Fibroblast of pulmonary artery (primary cell): ENCODE measurements at regions not wholly inside any gene's neighbourhood (a gene's known extent, or its start where the extent isn't known, plus 50 kb on each side); places are given as distances from the start of the nearest gene placed in this dataset.
"Not testable (repeated sequence)": the region's sequence is repeated elsewhere in the genome, so short reads cannot be mapped to it uniquely, and the experiment has no call there.

Experiments used
- DNase-seq: peaks from one replicate; pipeline ENCODE4 v3.0.0-alpha.2; 2010; ENCODE audit warnings: low read depth
- H3K4me3 ChIP-seq: replicated peaks from 2 replicates; pipeline ENCODE4 v1.5.1; 2011; ENCODE audit warnings: low read depth, mild to moderate bottlenecking, control low read depth, low read length, moderate library complexity
- CTCF ChIP-seq: IDR thresholded peaks from 2 replicates; pipeline ENCODE4 v1.5.1; 2011; ENCODE audit warnings: mild to moderate bottlenecking, control low read depth, low read length, inconsistent platforms; ENCODE audit errors: missing control alignments

GRCh38 chr16:82282662-82283061, 112.6 kb upstream of the MPHOSPH6 start:
- TF ChIP-seq CTCF, result no peak
- DNase-seq, result no peak
- H3K4me3 ChIP-seq, result no peak overlapping the region

- no peak for TF ChIP-seq CTCF
- DNase-seq, result no peak
- no peak overlapping the region for H3K4me3 ChIP-seq
These were observed 111.5 kb upstream of the MPHOSPH6 start for GRCh38 chr16:82281544-82281943.

GRCh38 chr16:82280867-82281266, 110.8 kb upstream of the MPHOSPH6 start:
- no peak for DNase-seq
- no peak for TF ChIP-seq CTCF
- H3K4me3 ChIP-seq, result no peak overlapping the region

GRCh38 chr16:82275349-82275748, 105.3 kb upstream of the MPHOSPH6 start:
- DNase-seq, H3K4me3 ChIP-seq: not testable (repeated sequence)

- TF ChIP-seq CTCF, result no peak
- no peak for DNase-seq
These were observed 101.6 kb upstream of the MPHOSPH6 start for GRCh38 chr16:82271636-82272035.

GRCh38 chr16:82267675-82268074, 97.7 kb upstream of the MPHOSPH6 start:
- not testable (repeated sequence) for H3K4me3 ChIP-seq, DNase-seq

More at GRCh38 chr16:82271636-82272035, 101.6 kb upstream of the MPHOSPH6 start:
- no peak overlapping the region for H3K4me3 ChIP-seq

- no peak for TF ChIP-seq CTCF
- no peak for DNase-seq
- H3K4me3 ChIP-seq, result no peak overlapping the region
These were observed 95.8 kb upstream of the MPHOSPH6 start for GRCh38 chr16:82265809-82266208.

GRCh38 chr16:82264756-82265155, 94.7 kb upstream of the MPHOSPH6 start:
- no peak for TF ChIP-seq CTCF
- DNase-seq, result no peak
- H3K4me3 ChIP-seq, result no peak overlapping the region
